ENCODE measurements at regions not wholly inside any gene's neighbourhood (a gene's known extent, or its start where the extent isn't known, plus 50 kb on each side); places are given as distances from the start of the nearest gene placed in this dataset.

- Mint-ChIP-seq H3K9me3 (ENCODE audit: unreplicated experiment) (no peaks in the 10 kb centered on the region), H3K27ac (ENCODE audit: unreplicated experiment) (no peak overlapping the region), H3K4me3 (ENCODE audit: unreplicated experiment) (no peak overlapping the region), H3K27me3 (ENCODE audit: unreplicated experiment) (peaks cover 19% of the 10 kb centered on the region), H3K4me1 (ENCODE audit: unreplicated experiment) (no peaks in the 10 kb centered on the region), H3K36me3 (ENCODE audit: unreplicated experiment) (no peaks in the 10 kb centered on the region)
- TF ChIP-seq CTCF (IDR thresholded peaks at IDR 0.05) = no peak
- DNase-seq (ENCODE audit: extremely low spot score, unreplicated experiment) = no peak
Measured at GRCh38 chr11:127114035-127114434, 113.5 kb upstream of the KIRREL3 start.

- peaks cover 26% of the 10 kb centered on the region for H3K27me3 Mint-ChIP-seq (ENCODE audit: unreplicated experiment)
- no peaks in the 10 kb centered on the region for H3K36me3 Mint-ChIP-seq (ENCODE audit: unreplicated experiment)
- no peaks in the 10 kb centered on the region for H3K9me3 Mint-ChIP-seq (ENCODE audit: unreplicated experiment)
- H3K27ac Mint-ChIP-seq (ENCODE audit: unreplicated experiment) = no peak overlapping the region
- no peak overlapping the region for H3K4me3 Mint-ChIP-seq (ENCODE audit: unreplicated experiment)
- H3K4me1 Mint-ChIP-seq (ENCODE audit: unreplicated experiment) = peaks cover 5% of the 10 kb centered on the region
- no peak for DNase-seq (ENCODE audit: extremely low spot score, unreplicated experiment)
- no peak for TF ChIP-seq CTCF (IDR thresholded peaks at IDR 0.05)
Measured at GRCh38 chr11:127110542-127110941, 110.0 kb upstream of the KIRREL3 start.

GRCh38 chr11:127109796-127110480, 109.4 kb upstream of the KIRREL3 start:
- TF ChIP-seq CTCF (IDR thresholded peaks at IDR 0.05) = no peak
- Mint-ChIP-seq H3K9me3 (ENCODE audit: unreplicated experiment) (no peaks in the 10 kb centered on the region), H3K27me3 (ENCODE audit: unreplicated experiment) (peaks cover 32% of the 10 kb centered on the region), H3K27ac (ENCODE audit: unreplicated experiment) (no peak overlapping the region), H3K36me3 (ENCODE audit: unreplicated experiment) (no peaks in the 10 kb centered on the region), H3K4me1 (ENCODE audit: unreplicated experiment) (peaks cover 5% of the 10 kb centered on the region), H3K4me3 (ENCODE audit: unreplicated experiment) (no peak overlapping the region)
- DNase-seq (ENCODE audit: extremely low spot score, unreplicated experiment) = no peak

- H3K27me3 Mint-ChIP-seq (ENCODE audit: unreplicated experiment) = peaks cover 32% of the 10 kb centered on the region
- no peak overlapping the region for H3K4me3 Mint-ChIP-seq (ENCODE audit: unreplicated experiment)
- H3K36me3 Mint-ChIP-seq (ENCODE audit: unreplicated experiment) = no peaks in the 10 kb centered on the region
- no peak for DNase-seq (ENCODE audit: extremely low spot score, unreplicated experiment)
- peaks cover 5% of the 10 kb centered on the region for H3K4me1 Mint-ChIP-seq (ENCODE audit: unreplicated experiment)
- TF ChIP-seq CTCF (IDR thresholded peaks at IDR 0.05) = no peak
- H3K27ac Mint-ChIP-seq (ENCODE audit: unreplicated experiment) = no peak overlapping the region
- no peaks in the 10 kb centered on the region for H3K9me3 Mint-ChIP-seq (ENCODE audit: unreplicated experiment)
Measured at GRCh38 chr11:127108838-127109237, 108.3 kb upstream of the KIRREL3 start.

- H3K27me3 Mint-ChIP-seq (ENCODE audit: unreplicated experiment) = peaks cover 24% of the 10 kb centered on the region
- TF ChIP-seq CTCF (IDR thresholded peaks at IDR 0.05) = no peak
- H3K9me3 Mint-ChIP-seq (ENCODE audit: unreplicated experiment) = no peaks in the 10 kb centered on the region
- H3K27ac Mint-ChIP-seq (ENCODE audit: unreplicated experiment) = no peak overlapping the region
- peaks cover 5% of the 10 kb centered on the region for H3K4me1 Mint-ChIP-seq (ENCODE audit: unreplicated experiment)
- H3K36me3 Mint-ChIP-seq (ENCODE audit: unreplicated experiment) = no peaks in the 10 kb centered on the region
- no peak overlapping the region for H3K4me3 Mint-ChIP-seq (ENCODE audit: unreplicated experiment)
- no peak for DNase-seq (ENCODE audit: extremely low spot score, unreplicated experiment)
Measured at GRCh38 chr11:127106938-127107337, 106.4 kb upstream of the KIRREL3 start.

All from osteocyte (in vitro differentiated cells).